ENCODE measurements at regions not wholly inside any gene's neighbourhood (a gene's known extent, or its start where the extent isn't known, plus 50 kb on each side); places are given as distances from the start of the nearest gene placed in this dataset.

- no peak overlapping the region for H2AFZ ChIP-seq
- H3K4me2 ChIP-seq, result no peak overlapping the region
- no peaks in the 10 kb centered on the region for H3K9me3 ChIP-seq (ENCODE audit: low read depth)
- DNase-seq (ENCODE audit: low spot score), result no peak
- TF ChIP-seq EZH2phosphoT487 (IDR thresholded peaks at IDR 0.05; ENCODE audit: low read depth, severe bottlenecking, unreplicated experiment) (no peak), EZH2 (IDR thresholded peaks at IDR 0.05; ENCODE audit: borderline replicate concordance) (no peak)
- TF ChIP-seq, protein P1, sequence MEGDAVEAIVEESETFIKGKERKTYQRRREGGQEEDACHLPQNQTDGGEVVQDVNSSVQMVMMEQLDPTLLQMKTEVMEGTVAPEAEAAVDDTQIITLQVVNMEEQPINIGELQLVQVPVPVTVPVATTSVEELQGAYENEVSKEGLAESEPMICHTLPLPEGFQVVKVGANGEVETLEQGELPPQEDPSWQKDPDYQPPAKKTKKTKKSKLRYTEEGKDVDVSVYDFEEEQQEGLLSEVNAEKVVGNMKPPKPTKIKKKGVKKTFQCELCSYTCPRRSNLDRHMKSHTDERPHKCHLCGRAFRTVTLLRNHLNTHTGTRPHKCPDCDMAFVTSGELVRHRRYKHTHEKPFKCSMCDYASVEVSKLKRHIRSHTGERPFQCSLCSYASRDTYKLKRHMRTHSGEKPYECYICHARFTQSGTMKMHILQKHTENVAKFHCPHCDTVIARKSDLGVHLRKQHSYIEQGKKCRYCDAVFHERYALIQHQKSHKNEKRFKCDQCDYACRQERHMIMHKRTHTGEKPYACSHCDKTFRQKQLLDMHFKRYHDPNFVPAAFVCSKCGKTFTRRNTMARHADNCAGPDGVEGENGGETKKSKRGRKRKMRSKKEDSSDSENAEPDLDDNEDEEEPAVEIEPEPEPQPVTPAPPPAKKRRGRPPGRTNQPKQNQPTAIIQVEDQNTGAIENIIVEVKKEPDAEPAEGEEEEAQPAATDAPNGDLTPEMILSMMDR (IDR thresholded peaks at IDR 0.05; ENCODE audit: poor library complexity), result no peak
- H3K9me2 ChIP-seq (replicated peaks; ENCODE audit: insufficient read depth), result no peaks in the 10 kb centered on the region
- no peaks in the 10 kb centered on the region for H3K27me3 ChIP-seq
- H3K4me1 ChIP-seq (ENCODE audit: insufficient read depth), result no peaks in the 10 kb centered on the region
- no peak overlapping the region for H3K4me3 ChIP-seq
- no peaks in the 10 kb centered on the region for H3K36me3 ChIP-seq (replicated peaks; ENCODE audit: insufficient read depth, low read depth)
- 70% methylated on average over 5 of the region's 5 CpGs for WGBS (ENCODE audit: low lambda C conversion rate, missing lambda C conversion rate)
- H4K20me1 ChIP-seq (ENCODE audit: insufficient read depth, poor library complexity, severe bottlenecking), result no peaks in the 10 kb centered on the region
- no peaks in the 10 kb centered on the region for H3K79me2 ChIP-seq
- no peak overlapping the region for H3K27ac ChIP-seq
Observed at GRCh38 chr12:114789821-114790220, 105.8 kb upstream of the TBX3 start.

GRCh38 chr12:114789276-114789675 is 105.3 kb upstream of the TBX3 start:
- Histone ChIP-seq H3K36me3 (replicated peaks; ENCODE audit: insufficient read depth, low read depth) (no peaks in the 10 kb centered on the region), H3K27me3 (no peaks in the 10 kb centered on the region), H3K27ac (no peak overlapping the region), H3K9me2 (replicated peaks; ENCODE audit: insufficient read depth) (no peaks in the 10 kb centered on the region), H3K4me3 (no peak overlapping the region), H3K4me1 (ENCODE audit: insufficient read depth) (peaks cover 5% of the 10 kb centered on the region), H3K9me3 (ENCODE audit: low read depth) (no peaks in the 10 kb centered on the region), H3K4me2 (no peak overlapping the region), H2AFZ (no peak overlapping the region), H4K20me1 (ENCODE audit: insufficient read depth, poor library complexity, severe bottlenecking) (no peaks in the 10 kb centered on the region), H3K79me2 (no peaks in the 10 kb centered on the region)
- no peak for DNase-seq (ENCODE audit: low spot score)
- TF ChIP-seq, protein P1 (IDR thresholded peaks at IDR 0.05; ENCODE audit: poor library complexity), result no peak
- TF ChIP-seq EZH2 (IDR thresholded peaks at IDR 0.05; ENCODE audit: borderline replicate concordance) (no peak), EZH2phosphoT487 (IDR thresholded peaks at IDR 0.05; ENCODE audit: low read depth, severe bottlenecking, unreplicated experiment) (no peak)
- 87% methylated on average over 3 of the region's 3 CpGs for WGBS (ENCODE audit: low lambda C conversion rate, missing lambda C conversion rate)

- H3K36me3 ChIP-seq (replicated peaks; ENCODE audit: insufficient read depth, low read depth), result no peaks in the 10 kb centered on the region
- 54% methylated on average over 3 of the region's 3 CpGs for WGBS (ENCODE audit: low lambda C conversion rate, missing lambda C conversion rate)
- TF ChIP-seq, protein P1 (IDR thresholded peaks at IDR 0.05; ENCODE audit: poor library complexity), result no peak
- no peak for TF ChIP-seq EZH2phosphoT487 (IDR thresholded peaks at IDR 0.05; ENCODE audit: low read depth, severe bottlenecking, unreplicated experiment)
- no peak for TF ChIP-seq EZH2 (IDR thresholded peaks at IDR 0.05; ENCODE audit: borderline replicate concordance)
Observed at GRCh38 chr12:114784526-114784925, 100.6 kb upstream of the TBX3 start.

More at GRCh38 chr12:114784526-114784925, 100.6 kb upstream of the TBX3 start:
- H2AFZ ChIP-seq, result no peak overlapping the region
- H3K9me2 ChIP-seq (replicated peaks; ENCODE audit: insufficient read depth), result no peaks in the 10 kb centered on the region
- no peaks in the 10 kb centered on the region for H3K79me2 ChIP-seq
- peaks cover 8% of the 10 kb centered on the region for H3K4me1 ChIP-seq (ENCODE audit: insufficient read depth)
- H3K9me3 ChIP-seq (ENCODE audit: low read depth), result no peaks in the 10 kb centered on the region
- no peak overlapping the region for H3K4me3 ChIP-seq
- H3K4me2 ChIP-seq, result no peak overlapping the region
- no peaks in the 10 kb centered on the region for H3K27me3 ChIP-seq
- H4K20me1 ChIP-seq (ENCODE audit: insufficient read depth, poor library complexity, severe bottlenecking), result no peaks in the 10 kb centered on the region
- DNase-seq (ENCODE audit: low spot score), result no peak
- no peak overlapping the region for H3K27ac ChIP-seq

All from hepatocyte (in vitro differentiated cells).